Fibroblast of upper back skin (primary cell): ENCODE measurements at regions not wholly inside any gene's neighbourhood (a gene's known extent, or its start where the extent isn't known, plus 50 kb on each side); places are given as distances from the start of the nearest gene placed in this dataset.

Experiments
- DNase-seq: peaks from one replicate; pipeline ENCODE4 v3.0.0-alpha.2; 2013

DNA sequence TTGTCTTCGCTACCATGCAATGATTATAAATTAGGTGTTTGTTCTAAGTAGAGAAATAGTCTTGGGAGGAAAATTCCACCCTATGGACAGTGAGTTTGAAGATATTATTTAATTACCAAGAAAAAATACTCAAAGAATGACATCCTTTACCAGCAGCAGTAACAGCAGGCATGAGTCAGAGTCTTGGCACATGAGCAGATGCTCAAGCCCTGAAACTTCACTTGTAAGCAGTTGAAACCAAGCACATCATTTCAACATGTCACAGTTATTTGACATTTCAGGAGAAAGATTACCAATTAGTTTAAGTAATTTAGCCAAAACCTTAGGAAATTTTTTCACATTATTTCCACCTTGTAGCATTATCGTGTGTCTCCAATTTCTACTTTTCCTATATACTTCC lies 99.2 kb downstream of the C12orf50 start:
- peak; percentile 81 for DNase-seq

DNA sequence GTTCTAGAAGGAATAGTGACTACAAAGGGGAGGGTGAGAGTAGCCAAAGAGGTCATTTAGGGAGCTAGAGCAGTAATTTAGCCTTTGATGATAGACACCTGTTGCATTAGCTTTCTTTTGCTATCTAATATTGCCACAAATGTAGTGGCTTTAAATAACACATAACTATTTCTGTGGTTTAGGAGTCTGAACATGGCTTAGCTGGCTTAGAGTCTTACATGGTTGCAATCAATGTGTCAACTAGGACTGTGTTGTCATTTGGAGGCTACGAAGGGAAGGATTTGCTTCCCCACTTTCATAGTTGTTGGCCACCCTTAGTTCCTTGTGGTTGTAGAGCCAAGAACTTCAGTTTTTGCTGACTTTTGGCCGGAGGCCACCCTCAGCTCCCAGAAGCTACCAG lies 99.9 kb downstream of the C12orf50 start:
- no peak for DNase-seq

DNA sequence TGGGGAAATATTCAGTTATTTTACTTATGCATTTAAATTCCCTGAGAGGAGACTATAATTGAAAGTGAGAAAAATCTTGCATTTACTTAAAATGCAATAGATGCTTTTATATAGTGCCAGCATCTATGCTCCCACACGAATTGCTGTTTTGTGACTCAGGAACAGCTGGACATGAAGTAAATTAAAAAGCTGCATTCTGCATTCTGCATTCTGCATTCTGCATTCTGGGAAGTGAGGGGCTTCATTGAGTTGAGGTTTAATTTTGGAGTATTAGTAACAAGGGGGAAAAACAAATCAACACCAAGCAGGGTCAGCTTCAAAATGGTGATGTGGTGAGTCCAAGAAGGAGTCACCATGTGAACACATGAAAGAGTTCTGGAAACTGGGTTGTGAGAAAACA lies 101.2 kb downstream of the C12orf50 start:
- DNase-seq = no peak

DNA sequence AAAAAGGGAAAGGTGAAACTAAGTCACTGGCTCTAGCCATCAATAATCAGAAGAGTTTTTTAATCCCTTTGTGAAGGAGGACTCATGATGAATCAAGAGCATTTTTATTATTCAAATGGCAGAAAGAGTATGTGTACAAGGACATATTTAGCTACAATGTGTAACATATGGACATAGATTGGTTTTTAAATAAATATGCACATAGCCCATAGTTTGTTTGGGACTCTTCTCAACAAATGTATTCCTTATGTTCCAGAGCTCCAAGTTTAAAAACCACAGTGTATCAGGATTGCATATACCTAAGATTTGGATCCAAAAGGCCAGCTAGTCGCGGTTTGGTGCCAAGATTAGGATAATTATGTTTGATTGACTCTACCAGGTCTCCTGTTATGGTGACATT lies 104.2 kb downstream of the C12orf50 start:
- no peak for DNase-seq

DNA sequence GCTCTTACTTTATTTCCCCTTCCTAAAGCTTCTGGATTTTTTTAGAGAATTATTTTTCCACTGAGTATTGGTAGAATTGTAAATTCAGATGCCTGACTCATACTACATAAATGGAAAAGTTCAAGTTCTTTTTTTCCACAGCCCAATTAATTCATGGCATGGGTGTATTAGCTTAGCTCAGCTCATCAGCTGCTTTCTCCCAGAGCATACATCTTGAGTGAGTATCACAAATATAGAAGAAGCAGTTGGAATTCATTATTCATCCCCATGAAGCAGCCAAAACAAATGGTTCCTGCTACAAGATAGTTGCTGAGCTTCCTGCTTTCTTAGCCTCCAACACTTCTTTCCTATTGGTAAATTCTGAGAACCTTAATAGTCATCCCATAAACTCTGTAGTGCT lies 105.1 kb downstream of the C12orf50 start:
- peak; percentile 74 for DNase-seq

DNA sequence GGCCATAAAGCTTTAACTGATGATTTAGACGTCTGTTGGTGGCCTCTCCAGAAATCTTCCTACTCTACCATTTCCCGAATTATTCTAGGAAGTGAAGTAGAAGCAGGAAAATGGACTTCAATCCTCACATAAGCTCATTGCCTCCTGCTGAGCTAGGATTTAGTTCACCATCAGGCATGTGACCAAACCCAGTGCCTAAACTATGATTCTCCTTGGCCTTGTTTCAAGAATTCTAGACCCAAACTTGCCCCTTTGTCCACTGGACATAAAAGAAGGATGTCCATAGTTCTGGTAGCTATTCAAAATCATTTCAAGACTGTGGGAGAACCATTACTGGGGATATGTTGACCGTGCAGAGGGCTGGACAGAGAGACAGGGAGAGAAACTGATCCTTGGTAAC lies 105.8 kb downstream of the C12orf50 start:
- no peak for DNase-seq

DNA sequence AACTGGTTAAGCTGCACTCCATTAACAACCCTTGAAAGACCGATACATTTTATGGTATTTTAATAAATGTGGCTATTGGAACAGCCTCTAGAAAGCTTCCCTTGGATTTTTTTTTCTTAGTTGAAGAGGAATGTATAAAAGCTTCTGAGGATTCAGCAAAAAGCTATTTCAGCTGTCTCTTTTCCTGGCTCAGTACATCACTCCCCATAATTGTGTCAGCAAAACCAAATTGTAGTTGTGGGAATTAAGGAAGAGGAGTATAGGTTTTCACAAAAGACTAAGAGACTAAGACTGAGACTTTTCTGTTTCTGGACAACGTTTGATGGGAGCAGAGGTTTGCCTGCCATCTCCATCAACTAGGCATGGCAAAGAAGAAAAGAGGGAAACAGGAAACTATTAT lies 106.5 kb downstream of the C12orf50 start:
- peak; percentile 53 for DNase-seq

DNA sequence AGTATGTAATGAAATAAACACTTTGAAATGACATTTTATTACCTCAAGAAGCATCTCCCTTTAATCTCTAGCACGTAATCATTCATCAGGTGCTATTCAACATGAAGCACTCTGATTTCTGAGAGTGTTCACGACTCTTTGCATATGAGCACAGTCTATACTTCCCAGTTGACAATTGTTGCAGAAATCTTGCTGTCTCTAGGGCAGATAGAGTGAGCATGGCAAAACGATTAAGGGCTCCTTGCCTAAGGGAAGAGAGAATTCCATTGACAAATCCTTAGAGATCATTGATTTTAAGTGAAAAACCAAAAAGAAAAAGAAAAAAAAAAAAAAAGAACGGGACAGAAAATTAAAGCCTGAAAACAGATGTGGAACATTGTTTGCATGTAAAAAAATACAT lies 107.6 kb downstream of the C12orf50 start:
- no peak for DNase-seq

DNA sequence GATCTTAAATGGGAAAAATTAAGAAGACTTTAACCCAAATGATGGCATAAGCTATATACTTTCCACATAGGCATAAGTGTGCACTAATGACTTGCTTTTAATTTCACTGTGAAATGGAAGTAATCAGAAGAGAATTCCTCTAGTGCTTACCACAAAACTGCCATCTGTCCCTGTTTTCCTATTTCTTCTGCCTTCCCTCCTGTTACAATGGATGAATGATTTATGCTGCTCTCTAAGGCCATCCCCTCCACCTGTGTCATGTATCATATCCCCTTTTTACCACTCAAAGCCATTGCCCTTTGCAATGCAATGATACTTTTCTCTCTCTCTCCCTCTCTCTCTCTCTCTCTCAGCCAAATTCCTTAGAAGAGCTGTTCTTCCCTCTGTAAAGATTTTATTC lies 109.1 kb downstream of the C12orf50 start:
- no peak for DNase-seq

DNA sequence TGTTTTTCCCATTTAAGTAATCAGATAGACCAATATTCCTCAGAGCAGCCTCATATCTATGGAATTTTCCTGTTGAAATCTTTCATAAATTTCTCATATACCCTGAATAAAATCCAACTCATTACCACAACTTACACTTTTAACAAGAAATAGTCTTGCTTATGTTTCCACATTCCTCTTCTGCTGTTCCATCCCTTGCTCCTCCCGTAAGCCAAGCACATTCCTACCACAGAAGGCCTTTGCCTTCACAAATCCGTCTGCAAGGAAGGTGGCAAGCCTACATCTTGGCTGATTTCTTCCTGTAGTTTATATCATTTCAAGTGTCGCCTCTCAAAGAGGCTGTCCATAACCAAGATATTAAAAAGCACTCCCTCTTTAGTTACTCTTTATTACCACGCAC lies 127.7 kb downstream of the C12orf50 start:
- peak; percentile 42 for DNase-seq

DNA sequence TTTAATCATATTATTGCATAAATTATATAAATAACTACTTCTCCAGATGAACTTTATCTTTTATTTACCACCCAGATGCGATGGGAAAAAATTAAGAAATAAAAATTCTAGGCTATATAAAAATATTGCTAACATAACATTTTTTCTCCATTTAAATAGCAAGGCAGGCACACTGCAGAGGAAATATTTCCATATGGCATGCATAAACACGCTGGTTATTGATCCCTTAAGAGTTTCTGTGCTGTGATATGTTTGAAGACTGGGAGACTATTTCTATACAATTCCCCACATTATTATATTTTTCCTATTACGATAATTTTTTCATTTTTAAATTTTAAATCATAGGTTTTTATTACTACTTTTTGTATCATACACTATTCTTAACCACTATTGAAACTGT lies 131.5 kb downstream of the C12orf50 start:
- no peak for DNase-seq

DNA sequence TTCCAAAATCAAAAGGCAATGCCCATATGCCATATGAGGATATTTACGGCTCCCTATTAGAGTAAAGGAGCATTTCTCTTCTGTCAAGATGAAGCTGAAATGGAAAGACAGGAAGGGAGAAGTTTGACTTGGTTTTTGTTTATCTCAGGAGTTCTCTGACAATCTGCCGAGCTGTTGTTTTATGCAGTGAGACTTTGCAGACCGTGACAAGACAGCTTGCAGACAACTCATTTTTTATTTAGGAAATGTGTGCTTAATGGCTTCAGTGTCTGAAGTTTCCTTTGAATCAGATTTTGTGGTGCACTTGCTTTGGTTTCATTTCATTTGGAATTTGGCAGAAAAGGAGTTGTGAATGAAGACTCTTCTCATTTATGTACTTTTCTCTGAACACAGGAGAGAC lies 145.4 kb downstream of the C12orf50 start:
- no peak for DNase-seq

DNA sequence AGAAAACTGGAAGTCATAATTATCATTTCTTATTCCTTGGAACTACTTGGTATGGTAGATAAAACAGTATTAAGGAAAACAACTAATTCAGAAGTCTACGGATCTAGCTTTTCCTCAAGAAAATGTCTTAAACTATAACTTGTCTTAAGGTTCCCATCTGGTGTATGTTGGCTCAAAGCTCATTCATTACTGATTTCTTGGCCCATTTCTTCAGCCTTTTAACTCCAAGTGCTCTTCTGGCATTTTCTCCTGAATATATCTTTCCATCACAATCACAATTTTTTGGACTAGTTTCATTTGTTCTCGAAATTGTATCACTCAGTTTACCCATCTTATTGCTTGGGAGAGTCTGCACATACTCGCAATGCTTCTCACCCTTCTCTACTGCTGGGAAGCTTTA lies 150.1 kb downstream of the C12orf50 start:
- no peak for DNase-seq

DNA sequence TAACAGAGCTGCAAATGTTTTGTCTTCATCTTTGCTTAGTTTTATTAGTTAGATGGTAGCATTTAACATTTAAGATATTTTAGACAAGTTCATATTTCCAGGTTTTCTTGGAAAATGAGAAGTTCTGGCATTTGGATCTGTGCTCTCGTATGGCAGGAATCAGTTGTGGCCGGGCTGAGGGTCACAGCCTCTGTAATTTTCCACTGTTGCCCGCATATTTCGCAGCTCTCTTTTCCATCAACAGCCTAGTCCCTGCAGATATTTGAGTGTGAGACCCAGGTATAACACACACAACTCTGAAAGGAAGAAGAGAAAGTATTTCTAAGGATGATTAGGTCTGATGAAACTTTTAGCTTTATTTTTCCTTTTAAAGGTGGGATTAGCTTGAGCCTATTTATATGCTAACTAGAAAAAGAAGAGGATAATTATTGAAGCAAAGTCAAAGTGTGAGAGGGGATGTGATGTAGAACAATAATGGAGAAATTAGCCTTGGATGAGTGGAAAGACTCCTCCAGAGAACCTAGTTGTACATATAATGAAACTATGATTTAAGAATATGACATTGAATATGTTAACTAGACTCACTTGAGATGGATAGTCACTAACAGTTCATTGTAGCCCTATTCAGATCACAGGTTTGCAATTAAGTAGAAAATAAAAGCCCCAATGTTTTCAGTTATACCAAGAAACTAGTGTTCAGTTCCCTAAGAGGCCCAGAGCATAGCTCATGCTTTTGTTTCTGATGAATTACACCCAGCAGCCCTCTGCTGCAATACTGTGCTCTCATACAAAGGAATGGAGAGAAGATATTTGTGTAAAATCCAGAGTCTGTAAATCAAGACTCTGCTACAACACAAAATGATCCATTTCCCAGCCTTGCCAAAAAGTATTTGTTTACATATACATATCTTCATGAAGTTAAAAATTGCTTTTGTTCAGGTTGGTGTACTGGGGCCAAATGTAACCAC lies 158.4 kb downstream of the C12orf50 start:
- DNase-seq = peak; percentile 6

DNA sequence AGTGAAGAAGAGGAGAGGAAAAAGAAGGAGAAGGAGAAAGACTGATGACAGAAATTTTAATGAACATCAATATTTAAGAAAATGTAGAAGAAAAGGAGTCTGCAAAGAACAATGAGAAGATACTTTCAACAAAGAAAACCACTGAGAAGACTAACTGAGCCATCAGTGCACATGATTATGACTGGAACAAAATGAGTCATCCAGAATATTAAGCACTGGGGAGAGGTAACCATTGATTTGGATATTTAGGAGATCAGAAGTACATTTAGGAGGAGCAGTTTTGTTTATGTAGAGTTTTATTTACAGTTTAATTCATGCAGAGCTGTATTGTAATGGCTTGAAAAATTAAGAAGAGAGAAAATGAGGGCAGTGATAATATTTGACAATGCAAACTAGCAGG lies 159.1 kb downstream of the C12orf50 start:
- DNase-seq = no peak

DNA sequence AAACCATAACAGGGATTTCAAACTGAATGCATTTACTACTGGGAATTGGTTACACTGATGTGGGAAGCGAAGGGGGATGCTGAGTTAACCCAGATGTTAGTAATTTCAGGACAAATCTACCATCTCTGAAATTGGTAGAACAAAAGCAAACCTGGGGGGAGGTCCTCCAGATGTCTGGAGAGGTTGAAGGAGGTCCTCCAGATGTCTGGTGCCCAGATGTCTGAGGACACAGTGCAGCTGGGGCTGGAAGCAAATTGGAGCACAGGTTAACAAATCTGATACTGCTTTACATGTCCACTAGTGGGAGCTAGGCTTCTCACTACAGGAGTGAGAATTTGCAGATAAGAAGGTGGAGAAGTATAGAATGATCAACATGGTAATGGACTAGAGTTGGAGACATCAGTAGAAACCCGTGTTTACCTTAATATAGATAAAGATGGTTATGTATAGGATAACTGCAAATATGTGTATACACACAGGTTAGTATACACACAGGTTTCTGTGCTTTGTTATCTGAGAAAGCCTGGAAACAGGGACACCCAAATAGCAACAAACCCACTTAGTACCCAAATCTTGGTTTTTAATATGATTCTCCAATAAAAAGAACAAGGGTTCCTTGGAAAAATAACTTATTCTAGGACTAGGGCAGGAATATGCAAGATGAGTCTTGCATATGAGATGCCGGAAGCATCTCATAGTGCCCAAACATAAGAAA lies 162.5 kb downstream of the C12orf50 start:
- peak; percentile 29 for DNase-seq

DNA sequence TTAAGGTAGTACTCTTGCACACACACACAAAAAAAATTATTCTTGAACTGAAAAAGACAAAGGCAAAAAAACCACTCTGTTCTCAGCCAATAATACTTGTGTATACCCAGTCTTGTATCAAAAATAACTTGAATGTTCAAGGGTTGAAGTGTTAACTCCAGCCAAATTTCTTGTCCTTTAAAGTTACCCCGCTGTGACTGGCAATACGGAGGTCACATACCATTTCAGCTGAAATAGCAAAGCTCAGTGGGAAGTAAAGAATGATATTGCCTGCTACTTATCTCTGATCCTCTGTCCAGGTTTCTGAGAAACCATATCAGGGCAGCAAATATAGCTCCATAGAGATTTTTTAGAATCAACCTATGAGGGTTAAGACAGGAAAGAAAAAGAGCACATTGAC lies 167.4 kb downstream of the C12orf50 start:
- no peak for DNase-seq

DNA sequence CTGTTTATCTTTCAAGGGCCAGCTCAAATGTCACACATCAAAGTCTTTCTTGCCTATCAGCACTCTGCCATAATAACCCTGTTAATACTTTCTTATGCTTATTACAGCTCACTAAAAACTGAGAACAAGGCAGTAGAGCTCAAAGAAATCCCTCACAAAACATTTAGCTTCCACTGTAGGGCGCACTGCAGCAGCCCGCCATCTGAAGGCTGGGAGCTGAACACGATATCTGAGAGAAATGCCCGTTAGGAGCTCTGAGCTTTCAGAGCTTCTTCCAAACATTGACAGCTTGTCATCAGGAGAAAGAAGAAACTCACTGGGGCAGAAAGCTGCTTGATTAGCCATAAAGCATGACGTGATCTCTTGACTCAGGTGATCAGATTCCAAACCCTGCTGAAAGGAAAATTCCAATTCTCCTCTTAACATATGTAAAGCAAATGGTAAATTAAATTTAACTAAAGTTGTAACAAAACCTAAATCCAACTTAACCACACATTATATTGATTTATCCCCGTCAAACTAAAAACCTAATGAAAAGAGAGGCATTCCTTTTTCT lies 175.7 kb downstream of the C12orf50 start:
- DNase-seq = no peak

DNA sequence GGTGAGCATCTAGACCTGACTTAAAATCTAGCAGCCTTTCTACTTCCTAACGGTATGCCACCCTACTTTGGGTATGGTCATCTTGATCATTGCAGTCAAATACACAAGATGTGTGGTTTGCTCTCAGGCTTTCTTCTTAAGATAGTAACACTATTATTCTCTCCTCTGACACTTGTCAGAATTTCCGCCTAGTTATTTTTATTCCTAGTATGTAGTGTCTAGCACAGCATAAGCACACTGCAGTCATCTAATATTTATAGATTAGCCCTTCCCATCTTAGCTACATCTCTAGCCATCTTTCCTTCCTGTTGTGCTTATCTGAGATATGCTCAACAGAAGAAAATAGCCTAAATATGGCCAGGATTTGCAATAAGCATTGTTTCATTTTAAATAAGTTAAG lies 180.1 kb downstream of the C12orf50 start:
- DNase-seq = no peak

DNA sequence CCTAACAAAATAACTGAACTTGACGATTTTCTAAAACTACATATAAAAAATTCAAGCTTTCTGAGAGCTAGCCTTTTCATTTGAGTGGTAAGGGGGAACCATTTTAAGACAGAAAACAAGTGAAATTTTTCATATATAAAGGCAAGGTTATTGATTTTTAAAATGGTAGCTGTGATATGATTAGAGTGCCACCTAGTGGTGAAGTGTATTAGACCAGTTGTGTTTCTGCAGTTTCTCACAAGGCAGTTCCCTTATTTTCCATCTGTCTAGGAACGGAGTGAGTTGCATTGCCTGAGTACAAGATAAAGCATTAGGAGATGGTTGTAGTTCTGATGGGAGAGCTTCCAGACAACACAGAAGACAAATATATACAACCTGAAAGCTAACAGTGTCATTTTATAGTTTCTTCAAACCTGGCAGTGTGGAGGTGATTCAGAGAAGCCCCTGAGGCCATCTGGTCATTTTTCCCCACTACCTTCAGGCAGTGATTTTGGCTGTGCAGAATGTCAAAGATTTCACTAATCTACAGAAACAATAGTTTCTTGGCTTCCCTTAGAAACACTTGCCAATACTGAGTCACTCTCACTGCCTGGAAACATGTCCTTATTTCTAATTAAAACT lies 180.8 kb downstream of the C12orf50 start:
- DNase-seq = peak; percentile 70

DNA sequence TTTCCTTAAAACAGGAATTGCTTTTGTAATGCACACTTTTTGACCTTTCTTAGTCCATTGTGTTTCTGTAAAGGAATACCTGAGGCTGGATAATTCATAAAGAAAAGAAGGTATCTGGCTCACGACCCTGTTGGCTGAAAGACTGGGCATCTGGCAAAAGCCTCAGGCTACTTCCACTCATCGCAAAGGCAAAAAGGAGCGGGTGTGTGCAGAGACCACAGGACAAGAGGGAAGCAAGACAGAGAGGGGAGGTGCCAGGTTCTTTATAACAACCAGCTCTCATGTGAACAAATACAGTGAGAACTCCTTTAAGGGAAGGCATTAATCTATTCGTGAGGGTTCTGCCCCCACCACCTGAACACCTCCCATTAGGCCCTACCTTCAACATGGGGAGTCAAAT lies 182.1 kb downstream of the C12orf50 start:
- DNase-seq = no peak

DNA sequence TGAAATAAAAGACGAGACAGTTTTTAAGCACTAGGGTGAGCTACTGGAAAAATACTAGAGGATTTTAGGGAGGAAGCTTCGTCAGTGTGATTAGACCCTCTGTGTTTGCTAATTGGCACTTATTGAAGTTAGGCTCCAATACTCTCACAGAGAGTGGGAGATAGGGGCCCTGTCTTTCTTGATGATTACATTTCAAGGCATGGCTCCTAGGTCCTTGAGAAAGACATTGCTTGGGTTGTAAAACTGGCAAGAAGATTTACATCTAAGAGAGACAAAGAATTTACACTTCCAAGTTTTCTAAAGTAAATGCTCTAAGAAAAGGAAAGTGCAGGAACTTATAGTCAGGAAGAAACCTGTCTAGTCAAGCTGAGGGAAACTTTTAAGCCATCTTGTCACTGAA lies 183.2 kb downstream of the C12orf50 start:
- no peak for DNase-seq

DNA sequence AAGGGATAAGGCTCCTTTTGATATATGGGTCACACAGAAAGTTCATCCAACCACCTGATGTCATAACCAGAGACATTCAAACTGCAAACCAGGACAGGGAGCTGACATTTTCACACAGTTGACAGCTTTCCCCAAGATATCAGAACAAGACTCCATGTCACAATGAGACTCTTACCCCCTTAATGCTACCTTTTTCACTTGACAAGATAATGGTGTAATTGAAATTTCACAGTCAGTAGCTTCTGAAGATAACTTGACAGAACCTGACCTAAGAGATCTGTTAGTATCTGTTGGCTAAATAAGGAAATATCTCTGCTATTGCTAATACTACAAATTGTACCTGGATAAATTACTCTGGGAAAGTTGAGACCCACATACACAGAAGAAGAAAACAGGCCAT lies 187.3 kb downstream of the C12orf50 start:
- DNase-seq = no peak

DNA sequence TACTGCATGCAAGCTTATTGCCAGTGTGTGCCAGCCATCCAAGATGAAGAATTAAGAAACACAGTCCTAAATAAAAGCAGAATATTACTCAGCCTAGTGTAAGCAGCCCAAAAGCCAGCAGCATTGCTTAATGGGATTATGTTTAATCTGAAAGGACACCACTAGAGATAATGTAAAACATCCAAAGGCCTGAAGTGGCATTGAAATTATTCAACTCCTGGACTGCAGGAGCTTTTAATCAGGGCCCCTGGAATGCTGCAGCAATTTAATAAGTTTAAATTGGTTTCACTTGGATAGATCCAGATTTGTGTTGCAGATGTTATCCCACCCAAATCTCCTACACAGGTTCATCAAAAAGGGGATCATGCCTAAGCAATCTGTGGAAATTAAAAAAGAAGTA lies 193.0 kb downstream of the C12orf50 start:
- no peak for DNase-seq
